ENCODE measurements at regions not wholly inside any gene's neighbourhood (a gene's known extent, or its start where the extent isn't known, plus 50 kb on each side); places are given as distances from the start of the nearest gene placed in this dataset.
"Not testable (repeated sequence)": the region's sequence is repeated elsewhere in the genome, so short reads cannot be mapped to it uniquely, and the experiment has no call there.

DNA sequence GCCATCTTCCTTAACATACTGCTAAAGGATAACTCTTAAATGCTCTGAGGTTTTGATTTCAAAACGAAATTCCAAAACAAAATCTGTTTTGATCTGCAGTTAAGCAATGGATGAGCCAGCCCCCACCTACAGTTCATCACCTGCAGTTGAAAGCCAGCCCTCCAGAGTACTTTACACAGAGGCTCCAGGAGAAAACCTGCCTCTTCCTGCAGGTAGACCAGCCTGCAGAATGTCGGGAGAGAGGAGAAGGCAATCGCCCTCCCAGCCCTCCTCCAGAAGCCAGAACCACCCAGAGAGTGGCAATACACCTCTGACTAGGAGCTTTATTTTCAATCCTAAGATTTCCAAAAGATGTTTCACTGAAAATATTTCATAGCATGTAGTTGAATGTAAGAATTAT, 798.1 kb downstream of the GATA3 start:
- no peaks in the 10 kb centered on the region for H3K36me3 ChIP-seq (ENCODE audit: insufficient read depth, insufficient read length, low read length)
- no peak for DNase-seq (ENCODE audit: low read depth, low spot score)
- no peak for TF ChIP-seq SUZ12 (IDR thresholded peaks at IDR 0.05; ENCODE audit: extremely low read depth, insufficient read depth, insufficient read length)
- TF ChIP-seq YY1 (IDR thresholded peaks at IDR 0.05; ENCODE audit: insufficient read depth, insufficient read length), result no peak
- TF ChIP-seq ZNF274 (IDR thresholded peaks at IDR 0.05; ENCODE audit: low read depth, low read length), result no peak
- no peak overlapping the region for H3K4me3 ChIP-seq (ENCODE audit: insufficient read length, low read depth)
- H3K9me3 ChIP-seq (ENCODE audit: insufficient read depth, low read length), result no peaks in the 10 kb centered on the region
- H3K4me1 ChIP-seq (ENCODE audit: insufficient read depth, insufficient read length), result no peaks in the 10 kb centered on the region
- H3K9ac ChIP-seq (ENCODE audit: insufficient read length, low read depth), result no peak overlapping the region
- H3K27me3 ChIP-seq (ENCODE audit: insufficient read depth, insufficient read length), result no peaks in the 10 kb centered on the region

- no peak overlapping the region for H3K9ac ChIP-seq (ENCODE audit: insufficient read length, low read depth)
- no peaks in the 10 kb centered on the region for H3K9me3 ChIP-seq (ENCODE audit: insufficient read depth, low read length)
- TF ChIP-seq SUZ12 (IDR thresholded peaks at IDR 0.05; ENCODE audit: extremely low read depth, insufficient read depth, insufficient read length), result no peak
- no peak for TF ChIP-seq YY1 (IDR thresholded peaks at IDR 0.05; ENCODE audit: insufficient read depth, insufficient read length)
- no peak for TF ChIP-seq ZNF274 (IDR thresholded peaks at IDR 0.05; ENCODE audit: low read depth, low read length)
- DNase-seq (ENCODE audit: low read depth, low spot score), result no peak
- H3K27me3 ChIP-seq (ENCODE audit: insufficient read depth, insufficient read length), result no peaks in the 10 kb centered on the region
- H3K4me1 ChIP-seq (ENCODE audit: insufficient read depth, insufficient read length), result no peaks in the 10 kb centered on the region
- H3K36me3 ChIP-seq (ENCODE audit: insufficient read depth, insufficient read length, low read length), result no peaks in the 10 kb centered on the region
- no peak overlapping the region for H3K4me3 ChIP-seq (ENCODE audit: insufficient read length, low read depth)
These were observed 798.6 kb downstream of the GATA3 start for GRCh38 chr10:8853048-8853447.

DNA sequence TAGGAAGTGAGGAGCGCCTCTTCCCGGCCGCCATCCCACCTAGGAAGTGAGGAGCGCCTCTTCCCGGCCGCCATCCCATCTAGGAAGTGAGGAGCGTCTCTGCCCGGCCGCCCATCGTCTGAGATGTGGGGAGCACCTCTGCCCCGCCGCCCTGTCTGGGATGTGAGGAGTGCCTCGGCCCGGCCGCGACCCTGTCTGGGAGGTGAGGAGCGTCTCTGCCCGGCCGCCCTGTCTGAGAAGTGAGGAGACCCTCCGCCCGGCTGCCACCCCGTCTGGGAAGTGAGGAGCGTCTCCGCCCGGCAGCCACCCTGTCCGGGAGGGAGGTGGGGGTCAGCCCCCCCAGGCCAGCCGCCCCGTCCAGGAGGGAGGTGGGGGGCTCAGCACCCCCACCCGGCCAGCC, 814.4 kb downstream of the GATA3 start:
- H3K36me3 ChIP-seq (ENCODE audit: insufficient read depth, insufficient read length, low read length); H3K9ac ChIP-seq (ENCODE audit: insufficient read length, low read depth); H3K27me3 ChIP-seq (ENCODE audit: insufficient read depth, insufficient read length); H3K9me3 ChIP-seq (ENCODE audit: insufficient read depth, low read length); H3K4me3 ChIP-seq (ENCODE audit: insufficient read length, low read depth); DNase-seq (ENCODE audit: low read depth, low spot score); H3K4me1 ChIP-seq (ENCODE audit: insufficient read depth, insufficient read length): not testable (repeated sequence)

- Histone ChIP-seq H3K4me3 (ENCODE audit: insufficient read length, low read depth) (no peak overlapping the region), H3K9me3 (ENCODE audit: insufficient read depth, low read length) (no peaks in the 10 kb centered on the region), H3K9ac (ENCODE audit: insufficient read length, low read depth) (no peak overlapping the region), H3K36me3 (ENCODE audit: insufficient read depth, insufficient read length, low read length) (no peaks in the 10 kb centered on the region), H3K27me3 (ENCODE audit: insufficient read depth, insufficient read length) (no peaks in the 10 kb centered on the region), H3K4me1 (ENCODE audit: insufficient read depth, insufficient read length) (no peaks in the 10 kb centered on the region)
- DNase-seq (ENCODE audit: low read depth, low spot score), result no peak
- TF ChIP-seq YY1 (IDR thresholded peaks at IDR 0.05; ENCODE audit: insufficient read depth, insufficient read length), result no peak
- no peak for TF ChIP-seq SUZ12 (IDR thresholded peaks at IDR 0.05; ENCODE audit: extremely low read depth, insufficient read depth, insufficient read length)
- no peak for TF ChIP-seq ZNF274 (IDR thresholded peaks at IDR 0.05; ENCODE audit: low read depth, low read length)
These were observed 818.8 kb downstream of the GATA3 start for GRCh38 chr10:8873310-8873709.

DNA sequence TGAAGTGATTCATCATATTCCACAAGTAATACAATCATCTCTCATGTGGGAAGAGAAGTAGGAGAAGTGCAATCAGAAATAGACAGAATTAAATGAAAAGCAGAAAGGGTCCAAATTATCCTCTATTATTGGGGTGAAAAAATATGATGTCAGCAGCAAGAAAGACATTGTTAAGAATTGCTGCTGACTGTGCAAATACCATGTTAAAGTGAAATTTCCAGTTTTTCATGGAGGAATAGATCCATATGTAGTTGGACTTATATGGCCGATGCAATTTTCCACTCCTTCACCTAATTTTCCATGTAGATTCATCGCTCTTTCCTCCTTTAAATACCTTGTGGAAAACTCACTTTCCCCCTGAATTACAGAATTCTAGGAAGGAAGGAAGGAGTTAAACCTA, 819.8 kb downstream of the GATA3 start:
- H3K4me1 ChIP-seq (ENCODE audit: insufficient read depth, insufficient read length), result no peaks in the 10 kb centered on the region
- no peak overlapping the region for H3K9ac ChIP-seq (ENCODE audit: insufficient read length, low read depth)
- H3K36me3 ChIP-seq (ENCODE audit: insufficient read depth, insufficient read length, low read length), result no peaks in the 10 kb centered on the region
- no peak overlapping the region for H3K4me3 ChIP-seq (ENCODE audit: insufficient read length, low read depth)
- no peaks in the 10 kb centered on the region for H3K27me3 ChIP-seq (ENCODE audit: insufficient read depth, insufficient read length)
- TF ChIP-seq ZNF274 (IDR thresholded peaks at IDR 0.05; ENCODE audit: low read depth, low read length), result no peak
- TF ChIP-seq YY1 (IDR thresholded peaks at IDR 0.05; ENCODE audit: insufficient read depth, insufficient read length), result no peak
- TF ChIP-seq SUZ12 (IDR thresholded peaks at IDR 0.05; ENCODE audit: extremely low read depth, insufficient read depth, insufficient read length), result no peak
- no peak for DNase-seq (ENCODE audit: low read depth, low spot score)
- H3K9me3 ChIP-seq (ENCODE audit: insufficient read depth, low read length), result no peaks in the 10 kb centered on the region

DNA sequence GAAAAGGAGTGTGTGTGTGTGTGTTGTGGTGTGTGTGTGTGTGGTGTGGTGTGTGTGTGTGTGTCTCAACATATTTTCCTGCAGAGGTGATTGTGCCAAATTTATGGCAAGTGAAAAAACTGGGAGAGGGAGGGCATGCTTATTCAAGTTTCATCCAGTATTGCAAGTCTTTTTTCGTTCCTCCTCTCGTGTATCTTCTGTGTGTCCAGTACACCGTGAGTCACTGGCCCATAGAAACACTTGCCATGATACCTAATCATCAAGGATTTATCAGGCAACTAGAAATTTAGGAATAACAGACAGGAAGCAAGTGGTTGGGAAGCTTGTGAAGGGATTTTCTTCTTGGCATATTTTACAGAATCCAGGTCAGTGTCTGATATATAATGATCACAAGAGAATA, 820.5 kb downstream of the GATA3 start:
- TF ChIP-seq YY1 (IDR thresholded peaks at IDR 0.05; ENCODE audit: insufficient read depth, insufficient read length), result no peak
- TF ChIP-seq SUZ12 (IDR thresholded peaks at IDR 0.05; ENCODE audit: extremely low read depth, insufficient read depth, insufficient read length), result no peak
- TF ChIP-seq ZNF274 (IDR thresholded peaks at IDR 0.05; ENCODE audit: low read depth, low read length), result no peak
- Histone ChIP-seq H3K4me1 (ENCODE audit: insufficient read depth, insufficient read length) (no peaks in the 10 kb centered on the region), H3K9me3 (ENCODE audit: insufficient read depth, low read length) (no peaks in the 10 kb centered on the region), H3K4me3 (ENCODE audit: insufficient read length, low read depth) (no peak overlapping the region), H3K27me3 (ENCODE audit: insufficient read depth, insufficient read length) (no peaks in the 10 kb centered on the region), H3K36me3 (ENCODE audit: insufficient read depth, insufficient read length, low read length) (no peaks in the 10 kb centered on the region), H3K9ac (ENCODE audit: insufficient read length, low read depth) (no peak overlapping the region)
- DNase-seq (ENCODE audit: low read depth, low spot score), result no peak

GRCh38 chr10:8876171-8876570, 821.7 kb downstream of the GATA3 start:
- Histone ChIP-seq H3K36me3 (ENCODE audit: insufficient read depth, insufficient read length, low read length) (no peaks in the 10 kb centered on the region), H3K4me3 (ENCODE audit: insufficient read length, low read depth) (no peak overlapping the region), H3K9me3 (ENCODE audit: insufficient read depth, low read length) (no peaks in the 10 kb centered on the region), H3K4me1 (ENCODE audit: insufficient read depth, insufficient read length) (no peaks in the 10 kb centered on the region), H3K27me3 (ENCODE audit: insufficient read depth, insufficient read length) (no peaks in the 10 kb centered on the region), H3K9ac (ENCODE audit: insufficient read length, low read depth) (no peak overlapping the region)
- TF ChIP-seq ZNF274 (IDR thresholded peaks at IDR 0.05; ENCODE audit: low read depth, low read length) (no peak), YY1 (IDR thresholded peaks at IDR 0.05; ENCODE audit: insufficient read depth, insufficient read length) (no peak), SUZ12 (IDR thresholded peaks at IDR 0.05; ENCODE audit: extremely low read depth, insufficient read depth, insufficient read length) (no peak)
- DNase-seq (ENCODE audit: low read depth, low spot score), result no peak

DNA sequence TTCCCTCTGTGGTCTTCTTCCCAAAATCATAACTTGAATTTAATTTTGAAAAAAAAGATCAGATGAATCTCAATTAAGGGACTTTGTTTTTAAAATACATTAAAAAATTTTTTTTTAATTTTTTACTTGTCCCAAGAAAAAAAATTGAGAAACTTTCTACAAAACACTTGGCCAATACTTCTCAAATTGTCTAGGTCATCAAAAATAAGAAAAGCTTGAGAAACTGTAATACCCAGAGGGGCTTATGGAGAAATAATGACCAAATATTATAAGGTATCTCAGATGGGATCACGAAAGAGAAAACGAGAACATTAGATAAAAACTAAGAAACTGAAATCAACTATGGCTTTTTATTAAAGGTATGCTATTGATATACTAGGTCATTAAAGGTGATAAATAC, 835.0 kb downstream of the GATA3 start:
- Histone ChIP-seq H3K27me3 (ENCODE audit: insufficient read depth, insufficient read length) (no peaks in the 10 kb centered on the region), H3K4me3 (ENCODE audit: insufficient read length, low read depth) (no peak overlapping the region), H3K36me3 (ENCODE audit: insufficient read depth, insufficient read length, low read length) (no peaks in the 10 kb centered on the region), H3K9ac (ENCODE audit: insufficient read length, low read depth) (no peak overlapping the region), H3K9me3 (ENCODE audit: insufficient read depth, low read length) (no peaks in the 10 kb centered on the region), H3K4me1 (ENCODE audit: insufficient read depth, insufficient read length) (no peaks in the 10 kb centered on the region)
- no peak for DNase-seq (ENCODE audit: low read depth, low spot score)
- TF ChIP-seq SUZ12 (IDR thresholded peaks at IDR 0.05; ENCODE audit: extremely low read depth, insufficient read depth, insufficient read length), result no peak
- no peak for TF ChIP-seq YY1 (IDR thresholded peaks at IDR 0.05; ENCODE audit: insufficient read depth, insufficient read length)
- no peak for TF ChIP-seq ZNF274 (IDR thresholded peaks at IDR 0.05; ENCODE audit: low read depth, low read length)
